ENCODE measurements at regions not wholly inside any gene's neighbourhood (a gene's known extent, or its start where the extent isn't known, plus 50 kb on each side); places are given as distances from the start of the nearest gene placed in this dataset.

DNA sequence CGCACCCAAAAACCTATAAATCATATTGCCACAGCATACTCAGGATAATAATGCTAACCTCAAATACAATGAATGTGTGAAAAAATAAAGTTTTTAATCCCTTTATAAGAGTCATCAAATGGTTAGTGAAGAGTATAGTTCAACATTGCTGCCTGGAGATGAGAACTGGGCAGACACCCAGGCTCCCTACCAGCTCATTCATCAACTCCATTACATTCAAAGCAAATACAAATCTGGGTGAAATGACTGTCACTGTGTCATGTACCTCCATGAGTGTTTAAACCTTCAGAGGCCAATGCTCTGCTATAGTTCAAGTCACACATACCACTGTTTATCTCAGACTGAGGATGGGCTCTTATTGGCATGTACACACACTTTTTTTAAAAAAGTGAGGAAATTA is 167.2 kb upstream of the KCNMB2 start:
- DNase-seq (ENCODE audit: low read depth), result no peak

DNA sequence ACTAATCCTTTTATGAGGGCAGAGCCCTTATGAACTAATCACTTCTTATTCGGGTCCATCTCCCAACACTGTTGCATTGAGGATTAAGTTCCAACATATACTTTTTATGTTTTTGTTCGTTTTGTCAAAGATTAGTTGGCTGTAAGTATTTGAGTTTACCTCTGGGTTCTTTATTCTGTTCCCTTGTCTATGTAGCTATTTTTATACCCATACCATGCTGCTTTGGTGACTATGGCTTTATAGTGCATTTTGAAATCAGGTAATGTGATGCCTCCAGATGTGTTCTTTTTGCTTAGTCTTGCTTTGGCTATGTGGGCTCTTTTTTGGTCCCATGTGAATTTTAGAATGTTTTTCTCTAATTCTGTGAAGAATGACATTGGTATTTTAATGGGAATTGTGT is 166.4 kb upstream of the KCNMB2 start:
- DNase-seq (ENCODE audit: low read depth), result no peak

DNA sequence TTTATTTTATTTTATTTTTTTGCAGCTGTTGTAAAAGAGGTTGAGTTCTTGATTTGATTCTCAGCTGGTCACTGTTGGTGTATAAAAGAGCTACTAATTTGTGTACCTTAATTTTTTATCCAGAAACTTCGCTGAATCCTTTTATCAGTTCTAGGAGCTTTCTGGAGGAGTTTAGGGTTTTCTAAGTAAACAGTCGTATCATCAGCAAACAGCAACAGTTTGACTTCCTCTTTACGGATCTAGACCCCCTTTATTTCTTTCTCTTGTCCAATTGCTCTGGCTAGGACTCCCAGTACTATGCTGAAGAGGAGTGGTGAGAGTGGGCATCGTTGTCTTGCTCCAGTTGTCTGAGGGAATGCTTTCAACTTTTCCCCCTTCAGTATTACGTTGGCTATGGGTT is 165.8 kb upstream of the KCNMB2 start:
- no peak for DNase-seq (ENCODE audit: low read depth)

DNA sequence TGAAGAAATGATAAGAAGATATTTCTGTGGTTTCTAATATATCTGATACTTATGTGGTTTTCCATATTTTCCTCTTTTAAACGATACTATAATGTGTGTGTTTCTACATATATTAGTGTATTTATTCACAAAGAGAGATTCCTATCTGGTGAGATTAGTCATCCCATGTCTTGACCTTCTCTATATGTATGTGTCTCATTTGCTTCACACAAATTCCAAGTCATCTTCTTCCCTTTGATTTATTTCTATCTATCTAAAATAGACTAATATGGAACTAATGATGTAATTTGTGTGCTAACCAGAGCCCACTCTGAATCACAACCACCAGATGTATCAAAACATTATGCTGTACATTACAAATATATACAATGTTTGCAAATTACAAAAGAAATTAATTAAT is 154.7 kb upstream of the KCNMB2 start:
- DNase-seq (ENCODE audit: low read depth), result no peak

DNA sequence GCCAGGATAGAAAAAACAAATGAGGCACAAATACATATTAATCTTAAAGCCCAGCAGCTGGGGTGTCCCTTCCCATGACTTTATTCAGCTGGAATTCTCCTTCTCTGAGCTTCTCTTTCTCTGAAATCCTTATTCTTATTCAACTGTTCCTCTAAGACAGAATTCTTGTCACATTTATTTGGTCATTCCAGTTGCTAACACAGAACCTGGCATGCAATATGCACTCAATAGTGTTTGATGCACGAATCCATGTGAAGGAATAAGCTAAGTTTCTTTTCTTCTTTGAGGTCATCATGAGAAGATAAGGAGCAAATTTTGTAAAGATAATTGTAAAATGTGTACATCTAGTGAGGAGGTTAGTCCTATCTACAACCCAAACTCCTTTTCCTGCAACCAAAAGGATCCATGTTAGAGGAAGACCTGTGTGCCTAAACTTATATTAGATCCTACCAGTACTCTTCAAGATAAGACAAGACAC is 154.2 kb upstream of the KCNMB2 start:
- no peak for DNase-seq (ENCODE audit: low read depth)

DNA sequence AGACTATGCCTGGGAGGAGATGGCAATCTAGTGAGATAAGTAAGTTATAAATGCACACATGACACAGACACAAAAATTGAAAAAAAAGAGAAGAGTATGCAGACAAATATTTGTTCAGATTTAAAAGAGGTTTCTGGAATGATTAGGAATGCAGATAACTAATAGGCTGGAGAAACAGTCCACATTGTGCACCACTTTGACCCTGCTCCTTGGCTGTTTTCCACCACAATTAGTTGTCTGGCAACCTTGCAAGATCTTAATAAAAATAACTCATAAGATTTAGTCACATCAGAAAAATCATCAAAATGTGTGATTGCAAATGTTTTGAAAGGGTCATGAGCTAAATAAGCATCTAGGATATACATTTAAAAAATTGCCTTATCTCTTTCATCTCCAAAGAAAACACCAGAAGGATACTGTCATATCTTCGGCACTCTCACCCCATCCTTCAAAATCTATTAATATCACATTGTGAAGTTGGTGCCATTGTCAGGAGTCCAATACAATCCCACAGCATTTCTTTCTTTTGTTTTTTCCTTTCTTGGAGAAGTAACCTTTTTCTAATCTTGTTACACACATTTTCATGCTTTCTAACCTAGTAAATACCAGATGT is 153.7 kb upstream of the KCNMB2 start:
- no peak for DNase-seq (ENCODE audit: low read depth)

DNA sequence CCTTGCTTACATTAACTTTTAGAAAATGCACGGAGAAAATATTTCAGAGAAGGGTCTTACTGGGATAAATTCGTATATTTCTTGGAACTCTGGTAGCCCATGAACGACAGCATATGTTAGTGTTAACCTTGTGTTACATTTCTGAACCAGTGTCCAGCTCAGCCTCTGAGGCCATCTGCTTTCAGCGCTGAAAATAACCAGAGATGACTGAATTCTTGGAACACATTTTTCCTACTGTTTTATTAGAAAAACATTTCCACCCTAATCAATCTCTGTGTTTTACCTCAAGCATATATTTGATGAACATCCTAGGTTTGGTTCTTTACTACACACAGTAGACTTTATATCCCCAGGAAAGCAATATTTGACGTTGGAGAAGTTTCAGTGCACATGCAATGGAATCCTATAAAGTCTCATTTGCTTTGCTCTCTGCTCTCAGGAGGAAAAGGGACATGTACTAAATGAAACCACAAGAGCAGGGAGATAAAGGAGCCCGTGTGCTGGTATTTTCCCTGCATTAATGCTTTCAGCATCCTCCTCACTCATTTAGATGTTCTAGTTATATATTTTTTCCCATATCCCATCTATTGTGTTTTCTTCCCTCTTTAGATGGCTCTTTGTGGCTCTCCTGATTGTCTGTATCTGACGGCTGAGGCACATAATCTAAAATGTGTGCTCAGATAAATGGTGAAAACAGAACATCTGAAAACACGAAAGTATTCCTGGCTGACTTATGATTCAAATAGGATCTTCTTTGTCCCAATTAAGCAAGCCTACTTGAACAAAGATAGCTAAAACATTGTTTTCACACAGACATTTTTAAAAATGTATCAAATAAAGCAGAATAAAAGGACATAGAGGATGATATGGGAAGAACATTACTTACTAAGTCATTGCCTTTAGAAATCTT is 151.7 kb upstream of the KCNMB2 start:
- no peak for DNase-seq (ENCODE audit: low read depth)

DNA sequence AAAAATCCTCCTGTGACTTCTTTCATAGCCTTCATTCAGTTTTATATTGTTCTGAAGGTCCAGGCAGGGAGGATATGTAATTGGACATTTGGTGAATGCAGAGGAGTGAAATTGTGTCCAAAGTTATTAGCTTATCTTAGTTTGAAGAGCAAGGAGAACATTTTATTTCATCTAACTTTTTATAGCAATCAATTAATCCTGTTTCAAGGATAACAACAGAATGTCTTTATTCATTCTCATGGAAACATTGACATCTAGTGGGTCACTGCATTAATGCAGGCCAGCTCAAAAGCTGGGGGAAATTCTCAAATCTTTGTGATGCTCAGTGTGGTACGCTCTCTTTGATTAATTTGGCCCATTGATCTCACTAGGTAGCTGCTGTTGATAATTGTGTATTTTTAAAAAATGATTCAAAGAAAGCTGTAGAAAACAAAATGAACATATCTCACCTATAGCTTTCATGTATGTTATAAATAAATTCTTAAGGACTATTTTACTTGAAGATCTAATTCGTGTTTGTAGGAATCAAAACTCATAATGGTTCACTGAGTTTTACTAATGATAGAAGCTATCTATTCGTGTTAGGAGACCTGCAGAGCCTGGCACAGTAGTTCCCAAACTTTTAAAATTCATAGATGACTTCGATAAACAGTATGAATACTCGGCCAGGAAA is 150.8 kb upstream of the KCNMB2 start:
- peak; percentile 34 for DNase-seq (ENCODE audit: low read depth)

DNA sequence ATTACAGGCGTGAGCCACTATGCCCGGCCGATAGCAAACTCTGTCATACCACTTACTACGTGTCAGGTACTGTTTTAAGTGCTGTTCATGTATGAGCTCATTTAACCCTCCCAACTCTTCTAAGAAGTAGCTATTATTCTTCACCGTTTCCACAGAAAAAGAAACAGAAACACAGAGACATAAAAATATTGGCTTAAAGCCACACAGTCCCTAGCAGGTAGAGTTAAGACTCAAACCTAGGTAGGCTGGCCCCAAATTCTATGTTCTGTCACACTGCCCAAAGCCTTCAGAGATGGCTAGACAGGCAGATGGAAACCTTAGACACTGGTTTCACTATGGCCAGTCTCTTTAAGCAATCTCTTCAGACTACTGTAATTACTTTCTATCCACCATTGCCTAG is 149.8 kb upstream of the KCNMB2 start:
- no peak for DNase-seq (ENCODE audit: low read depth)

DNA sequence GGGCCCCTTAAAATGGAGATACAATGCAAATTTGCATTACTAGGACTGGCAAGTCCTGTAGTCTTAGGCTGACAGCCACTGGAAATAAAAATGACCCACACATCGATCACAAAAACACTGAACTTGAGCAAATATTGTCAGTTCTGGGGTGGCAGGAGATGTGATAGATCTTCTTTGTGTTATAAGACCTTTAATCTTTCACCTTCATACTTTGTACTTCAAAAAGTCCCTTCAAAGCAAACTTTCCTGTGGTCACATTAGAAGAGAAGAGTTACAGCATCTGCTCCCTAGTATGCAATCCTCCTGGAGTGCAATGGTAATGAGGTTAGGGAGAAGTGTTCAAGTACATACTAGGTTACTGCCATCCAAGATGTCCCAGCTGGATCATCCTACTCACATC is 149.4 kb upstream of the KCNMB2 start:
- DNase-seq (ENCODE audit: low read depth), result no peak

DNA sequence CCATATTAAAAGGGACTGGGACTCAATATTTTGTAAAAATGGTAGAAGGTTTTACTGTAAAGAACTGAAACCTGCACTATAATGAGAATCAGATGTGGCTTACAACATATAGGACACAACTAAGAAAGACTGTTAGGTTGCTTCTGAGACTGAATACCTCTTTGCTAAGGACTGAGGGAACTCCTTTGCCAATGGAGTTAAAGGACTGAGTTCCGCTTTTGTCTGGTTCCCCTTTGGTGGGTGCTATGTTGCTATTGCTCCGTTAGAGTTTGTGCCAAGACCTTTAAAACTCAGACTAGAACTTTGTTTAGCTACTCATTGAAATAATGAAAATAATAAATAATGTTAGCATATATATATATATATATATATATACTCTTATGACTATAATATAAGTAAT is 147.8 kb upstream of the KCNMB2 start:
- no peak for DNase-seq (ENCODE audit: low read depth)

DNA sequence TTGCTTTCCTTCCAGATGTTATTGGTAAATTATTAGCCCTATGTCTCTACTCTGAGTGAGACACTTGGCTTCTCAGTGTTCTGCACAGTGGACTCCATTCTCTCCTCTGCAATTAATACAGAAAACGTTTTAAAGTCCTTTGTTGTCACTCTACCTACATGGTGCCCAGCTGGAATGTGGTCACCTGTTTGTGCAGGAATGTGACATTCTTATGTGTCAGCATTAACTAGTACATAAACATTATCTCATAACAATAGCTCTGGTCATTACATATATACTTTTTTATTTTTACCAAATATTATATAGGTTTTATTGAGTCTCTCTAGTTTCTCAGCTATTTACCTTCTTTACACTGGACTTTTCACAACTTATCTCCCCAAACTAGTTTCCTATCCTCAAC is 147.0 kb upstream of the KCNMB2 start:
- DNase-seq (ENCODE audit: low read depth), result no peak

DNA sequence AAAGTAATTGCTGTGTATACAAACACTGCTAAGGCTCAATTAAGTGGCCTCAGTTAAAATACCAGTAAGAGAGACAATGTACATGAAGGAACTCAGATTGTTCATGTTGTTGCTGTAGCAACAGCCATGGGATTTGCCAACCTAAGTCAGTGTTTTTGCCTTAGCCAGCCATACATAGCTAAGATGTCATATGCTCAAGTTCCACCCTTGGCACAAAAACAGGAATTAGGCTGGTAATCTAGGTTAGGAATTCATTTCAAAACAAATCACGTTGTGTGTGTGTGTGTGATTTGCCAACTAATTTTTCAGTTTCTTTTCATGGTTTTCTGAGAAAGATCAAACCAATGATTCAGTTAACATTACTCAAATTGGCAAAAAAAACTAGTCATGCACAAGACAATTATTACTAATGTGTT is 143.7 kb upstream of the KCNMB2 start:
- no peak for DNase-seq (ENCODE audit: low read depth)

DNA sequence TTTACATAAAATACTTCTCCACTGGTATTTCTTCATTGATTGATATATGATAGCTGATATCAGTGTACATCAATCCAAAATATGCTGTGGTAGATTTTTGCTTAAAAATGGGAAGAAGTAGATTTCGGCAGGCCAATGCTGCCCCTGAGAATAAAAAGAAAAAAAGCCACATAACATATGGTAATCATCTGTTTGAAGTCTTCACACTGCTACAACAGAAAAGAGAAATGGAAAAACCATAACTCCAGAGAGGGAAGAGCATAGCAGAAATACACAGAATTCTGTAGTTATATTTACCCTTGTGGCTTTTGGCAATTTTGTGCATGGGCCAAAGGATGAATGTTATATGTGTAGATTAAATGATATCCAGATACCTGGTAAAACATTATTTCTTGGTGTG is 143.1 kb upstream of the KCNMB2 start:
- no peak for DNase-seq (ENCODE audit: low read depth)

DNA sequence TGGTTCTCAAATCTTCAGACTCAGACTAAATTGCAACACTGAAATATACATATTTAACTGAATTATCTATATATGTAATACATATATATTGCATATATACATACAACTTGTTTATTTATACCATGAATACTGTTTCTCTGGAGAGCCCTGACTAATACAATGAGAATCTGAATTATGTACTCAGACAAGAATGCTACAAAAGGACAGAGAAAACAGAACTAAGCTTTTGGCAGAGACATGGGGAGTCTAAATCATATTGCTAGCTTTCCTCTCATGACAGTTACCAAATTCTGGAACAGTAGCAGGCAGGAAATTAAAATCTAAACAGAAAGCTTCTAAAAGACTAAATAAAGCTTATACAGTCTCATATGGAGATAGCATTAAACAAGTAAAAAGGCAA is 142.4 kb upstream of the KCNMB2 start:
- DNase-seq (ENCODE audit: low read depth), result peak; percentile 26

DNA sequence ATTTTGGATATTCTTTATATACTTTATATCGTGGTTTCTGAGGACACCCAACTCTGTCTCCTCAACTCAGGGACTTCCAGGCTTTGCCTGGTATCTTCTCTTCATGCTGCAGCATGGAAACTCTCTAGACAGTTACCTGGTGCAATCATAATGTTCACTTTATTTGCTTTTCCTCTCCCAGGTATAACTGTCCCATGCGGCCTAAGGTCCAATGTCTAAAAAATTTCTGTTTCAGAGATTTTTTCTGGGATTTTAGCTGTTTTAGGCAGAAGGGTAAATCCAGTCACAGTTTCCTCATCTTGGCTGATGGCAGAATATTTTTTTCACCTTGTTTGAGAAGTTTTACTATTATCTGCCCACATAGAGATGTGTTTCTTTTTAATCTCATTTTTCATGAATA is 139.9 kb upstream of the KCNMB2 start:
- DNase-seq (ENCODE audit: low read depth), result no peak

DNA sequence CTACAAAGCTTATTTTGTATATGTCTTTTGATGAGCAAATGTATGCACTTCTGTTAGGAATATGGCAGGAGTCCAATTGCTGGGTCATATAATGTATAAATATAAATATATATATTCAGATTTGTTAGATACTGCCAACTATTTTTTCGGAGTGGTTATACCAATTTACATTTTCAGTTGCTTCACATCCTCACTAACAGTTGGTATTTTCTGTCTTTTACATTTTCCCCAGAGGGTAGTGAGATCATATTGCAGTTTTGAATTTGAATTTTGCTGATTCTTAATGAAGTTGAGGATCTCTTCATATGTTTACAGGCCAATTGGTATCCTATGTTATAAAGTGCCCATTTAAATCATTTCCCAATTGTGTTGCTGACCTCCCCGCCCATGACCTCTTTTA is 139.0 kb upstream of the KCNMB2 start:
- no peak for DNase-seq (ENCODE audit: low read depth)

DNA sequence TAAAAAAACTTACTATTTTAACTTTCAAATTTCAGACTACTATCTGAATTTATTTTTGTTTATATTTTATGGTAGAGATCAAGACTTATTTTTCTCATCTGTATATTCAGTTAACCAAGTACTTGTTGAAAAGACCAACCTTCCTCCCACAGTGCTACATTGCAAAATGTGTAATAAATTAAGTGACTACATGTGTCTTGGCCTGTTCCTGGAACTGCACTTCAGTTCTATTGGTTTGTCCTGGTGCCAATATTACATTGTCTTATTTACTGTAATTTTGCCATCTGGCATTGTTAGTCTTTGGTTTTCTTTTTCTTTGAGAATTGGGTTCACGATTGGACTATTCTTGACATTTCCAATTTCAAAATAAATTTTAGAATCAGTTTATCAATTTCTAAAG is 138.4 kb upstream of the KCNMB2 start:
- no peak for DNase-seq (ENCODE audit: low read depth)

DNA sequence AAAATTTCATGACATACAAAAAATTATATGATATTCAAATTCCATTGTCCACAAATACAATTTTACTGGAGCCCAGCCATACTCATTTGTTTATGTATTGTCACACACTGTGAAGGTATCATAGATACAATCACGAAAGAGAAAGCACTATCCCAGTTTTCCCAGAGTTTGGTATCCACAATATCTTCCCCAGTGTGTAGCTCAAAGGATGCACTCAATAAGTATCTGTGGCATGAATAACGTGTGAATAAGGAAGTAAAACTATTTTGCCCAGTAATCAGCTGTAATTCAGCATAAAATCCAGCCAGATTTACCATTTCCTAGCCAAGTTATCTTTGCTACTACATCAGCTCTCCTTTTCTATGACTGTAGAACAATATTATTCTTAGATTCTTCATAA is 131.3 kb upstream of the KCNMB2 start:
- DNase-seq (ENCODE audit: low read depth), result no peak

DNA sequence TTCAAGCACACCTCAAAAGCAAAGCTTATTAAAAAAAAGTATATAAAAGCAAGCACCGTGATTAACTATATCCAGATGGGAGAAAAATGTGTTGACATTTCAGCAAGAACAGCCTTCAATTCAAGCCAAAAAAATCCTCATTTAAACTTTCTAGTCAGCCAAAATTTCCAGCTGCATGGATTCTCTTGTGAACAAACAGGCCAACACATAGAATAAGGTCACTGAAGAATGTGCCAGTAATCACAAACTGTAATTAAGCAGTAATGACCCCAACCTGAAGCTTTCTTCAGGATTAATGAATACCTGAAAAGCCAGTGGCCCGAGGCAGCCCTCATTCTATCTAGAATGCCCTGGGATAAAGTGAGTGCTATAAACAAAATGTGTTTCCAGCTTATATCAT is 130.7 kb upstream of the KCNMB2 start:
- DNase-seq (ENCODE audit: low read depth), result no peak

DNA sequence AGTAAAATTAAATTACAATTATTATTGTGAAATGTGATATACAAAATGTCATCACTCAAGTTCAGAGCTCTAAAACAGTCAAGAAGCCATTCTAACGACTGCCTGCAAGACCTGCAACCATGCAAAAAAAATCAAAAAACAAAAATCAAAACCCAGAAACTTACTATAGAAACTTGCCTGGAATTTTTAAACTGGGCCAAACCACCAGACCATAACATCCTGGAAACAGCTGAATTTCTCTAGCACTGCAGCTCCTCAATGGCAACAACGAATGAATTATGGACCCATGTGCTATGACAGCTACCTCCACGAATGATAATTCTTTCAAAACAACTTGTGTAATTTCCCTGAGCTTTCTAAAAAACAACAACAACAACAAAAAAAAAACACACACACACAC is 130.0 kb upstream of the KCNMB2 start:
- no peak for DNase-seq (ENCODE audit: low read depth)

DNA sequence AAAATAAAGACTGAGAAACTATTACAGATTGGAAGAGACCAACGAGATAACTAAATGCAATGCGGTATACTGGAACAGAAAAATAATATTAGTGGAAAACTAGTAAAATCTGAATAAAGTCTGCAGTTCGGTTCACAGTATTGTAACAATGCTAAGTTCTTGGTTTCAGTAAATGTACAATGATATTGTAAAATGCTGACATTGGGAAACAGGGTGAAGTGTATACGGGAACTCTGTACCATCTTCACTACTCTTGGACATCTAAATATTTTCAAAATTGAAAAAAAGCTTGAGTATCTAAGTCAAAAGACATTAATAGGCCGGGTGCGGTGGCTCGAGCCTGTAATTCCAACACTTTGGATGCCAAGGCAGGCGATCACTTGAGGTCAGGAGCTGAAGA is 120.9 kb upstream of the KCNMB2 start:
- DNase-seq (ENCODE audit: low read depth), result no peak

DNA sequence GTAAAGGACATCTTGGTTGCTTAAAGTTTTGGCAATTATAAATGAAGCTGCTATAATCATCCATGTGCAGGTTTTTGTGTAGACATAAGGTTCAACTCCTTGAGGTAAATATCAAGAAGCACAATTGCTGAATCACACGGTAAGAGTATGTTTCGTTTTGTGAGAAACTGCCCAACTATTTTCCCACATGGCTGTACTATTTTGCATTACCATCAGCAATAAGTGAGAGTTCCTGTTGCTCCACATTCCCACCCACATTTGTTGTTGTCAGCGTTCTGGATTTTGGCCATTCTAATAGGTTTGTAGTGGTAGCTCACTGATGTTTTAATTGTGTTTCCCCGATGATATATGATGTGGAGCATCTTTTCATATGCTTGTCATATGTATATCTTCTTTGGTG is 118.5 kb upstream of the KCNMB2 start:
- DNase-seq (ENCODE audit: low read depth), result no peak

Data from HT1080 (cell line).